Jurkat, Clone E6-1 (cell line): ENCODE measurements at regions not wholly inside any gene's neighbourhood (a gene's known extent, or its start where the extent isn't known, plus 50 kb on each side); places are given as distances from the start of the nearest gene placed in this dataset.
"Not testable (repeated sequence)": the region's sequence is repeated elsewhere in the genome, so short reads cannot be mapped to it uniquely, and the experiment has no call there.

Source experiments
- DNase-seq: peaks from one replicate; pipeline ENCODE4 v3.0.0-alpha.2; 2011; ENCODE audit warnings: low read depth, low spot score
- H3K4me3 ChIP-seq: 2 replicates; pipeline ENCODE4 v1.5.1; 2011; ENCODE audit warnings: mild to moderate bottlenecking, low read length, control low read depth, moderate library complexity

- no peak overlapping the region for H3K4me3 ChIP-seq
- DNase-seq, result no peak
Observed at GRCh38 chr22:33149611-33150010, 91.4 kb upstream of the SYN3 start.

DNA sequence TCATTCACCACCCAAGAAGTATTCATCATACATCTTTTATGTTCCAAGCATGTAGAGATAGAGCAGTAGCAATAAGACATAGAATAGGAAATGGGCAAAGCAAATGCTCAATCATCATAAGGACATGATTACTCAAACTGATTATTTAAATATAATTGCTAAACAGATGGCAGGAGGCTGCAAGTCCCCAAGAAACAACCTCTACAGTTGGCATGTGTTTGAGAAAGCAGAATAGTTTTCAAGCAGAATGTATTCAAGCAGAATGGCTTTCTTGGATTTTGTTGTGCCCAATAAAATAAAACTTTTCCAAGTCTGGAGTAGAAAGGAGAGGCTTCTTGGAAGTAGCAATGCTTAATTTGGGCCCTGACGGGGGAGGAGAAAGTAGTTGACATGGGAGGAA lies 86.5 kb upstream of the SYN3 start:
- no peak for DNase-seq

DNA sequence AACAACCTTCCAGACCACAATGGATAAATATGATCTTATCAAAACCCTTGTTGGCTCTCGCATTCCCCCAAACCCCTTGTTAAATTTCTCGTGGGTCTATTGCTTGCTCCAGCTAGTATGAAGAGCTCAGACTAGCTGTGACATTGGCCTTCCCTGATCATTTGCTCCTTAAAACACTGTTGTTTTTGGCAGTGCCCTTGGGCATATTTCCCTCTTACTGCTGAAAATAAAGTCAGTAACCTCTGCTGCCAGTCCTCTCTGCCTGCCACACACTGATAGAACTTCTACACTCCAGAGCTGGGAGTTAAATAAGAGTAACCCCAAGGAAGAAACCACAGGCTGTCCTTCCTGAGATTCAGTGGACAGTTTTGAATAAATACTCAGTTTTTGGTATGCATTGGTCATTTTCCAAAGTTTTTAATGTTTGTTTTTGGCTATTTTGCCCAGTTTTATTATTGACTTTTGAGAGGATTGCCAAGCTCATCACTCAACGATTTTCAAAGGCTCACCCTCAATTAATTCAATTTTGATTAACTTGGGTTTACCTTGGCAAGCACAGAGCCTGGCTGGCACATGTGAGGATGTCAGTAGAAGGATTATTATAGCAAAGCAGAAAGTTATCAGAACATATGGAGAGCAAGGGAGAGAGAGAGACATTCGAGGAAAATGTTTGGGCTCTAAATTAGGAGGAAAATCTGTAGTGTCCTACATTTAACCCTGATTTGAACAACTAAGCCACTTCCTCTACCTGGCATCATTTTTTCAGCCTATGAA lies 84.3 kb upstream of the SYN3 start:
- no peak overlapping the region for H3K4me3 ChIP-seq
- no peak for DNase-seq

More for the DNA sequence above, 86.5 kb upstream of the SYN3 start:
- H3K4me3 ChIP-seq, result no peak overlapping the region

- no peak for DNase-seq
- H3K4me3 ChIP-seq, result no peak overlapping the region
Observed at GRCh38 chr22:33139937-33140336, 81.8 kb upstream of the SYN3 start.

GRCh38 chr22:33138333-33138732 lies 80.2 kb upstream of the SYN3 start:
- DNase-seq, H3K4me3 ChIP-seq: not testable (repeated sequence)

DNA sequence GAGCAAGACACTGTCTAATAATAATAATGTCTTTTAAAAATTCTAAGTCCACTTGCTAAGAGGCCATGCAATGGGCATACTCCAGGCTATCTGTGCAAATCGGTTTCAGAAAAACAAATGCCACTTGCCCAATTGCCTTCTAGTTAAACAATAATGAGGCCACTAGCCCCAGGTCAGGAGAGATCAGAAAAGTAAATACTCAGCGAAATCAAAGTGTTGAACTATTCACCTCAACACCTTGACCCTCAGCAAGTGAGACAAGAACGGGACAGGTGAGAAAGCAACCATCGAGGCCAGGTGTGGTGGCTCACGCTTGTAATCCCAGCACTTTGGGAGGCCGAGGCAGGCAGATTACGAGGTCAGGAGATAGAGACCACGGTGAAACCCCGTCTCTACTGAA lies 72.3 kb upstream of the SYN3 start:
- DNase-seq, result no peak
- no peak overlapping the region for H3K4me3 ChIP-seq

- DNase-seq, result no peak
- no peak overlapping the region for H3K4me3 ChIP-seq
Observed at GRCh38 chr22:33129621-33130020, 71.4 kb upstream of the SYN3 start.

DNA sequence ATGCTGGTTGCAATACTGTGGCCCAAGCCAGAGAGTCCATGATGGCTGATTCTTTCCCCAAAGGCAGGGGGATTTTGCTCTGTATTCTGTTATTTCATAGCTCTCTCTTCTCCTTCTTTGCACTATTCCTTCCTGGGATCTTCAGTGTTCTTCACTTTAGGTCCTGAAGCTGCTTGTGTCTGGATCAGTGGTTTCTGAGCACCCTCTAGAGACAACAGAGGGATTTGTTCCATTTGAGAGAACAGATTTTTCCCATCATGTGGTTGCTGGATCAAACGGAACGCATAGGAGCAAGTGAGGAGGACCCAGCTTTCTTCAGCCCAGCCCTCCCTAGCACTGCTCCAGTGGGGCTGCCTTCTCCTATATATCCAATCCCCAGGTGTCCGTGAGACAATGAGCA lies 68.7 kb upstream of the SYN3 start:
- DNase-seq, result no peak
- no peak overlapping the region for H3K4me3 ChIP-seq

- H3K4me3 ChIP-seq, result no peak overlapping the region
- DNase-seq, result no peak
Observed at GRCh38 chr22:33124471-33124870, 66.3 kb upstream of the SYN3 start.

DNA sequence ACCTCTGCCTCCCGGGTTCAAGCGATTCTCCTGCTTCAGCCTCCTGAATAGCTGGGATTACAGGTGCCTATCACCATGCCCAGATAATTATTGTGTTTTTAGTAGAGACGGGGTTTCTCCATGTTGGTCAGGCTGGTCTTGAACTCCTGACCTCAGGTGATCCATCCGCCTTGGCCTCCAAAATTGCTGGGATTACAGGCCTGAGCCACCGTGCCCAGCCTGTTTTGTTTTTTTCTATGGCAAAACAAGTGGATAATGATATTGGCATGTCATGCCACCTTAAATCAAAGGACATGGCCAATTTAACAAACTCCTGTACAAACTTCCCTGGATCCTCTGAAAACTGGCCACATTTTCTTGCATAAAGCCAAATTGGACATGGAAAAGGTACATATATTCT lies 64.3 kb upstream of the SYN3 start:
- DNase-seq, H3K4me3 ChIP-seq: not testable (repeated sequence)

DNA sequence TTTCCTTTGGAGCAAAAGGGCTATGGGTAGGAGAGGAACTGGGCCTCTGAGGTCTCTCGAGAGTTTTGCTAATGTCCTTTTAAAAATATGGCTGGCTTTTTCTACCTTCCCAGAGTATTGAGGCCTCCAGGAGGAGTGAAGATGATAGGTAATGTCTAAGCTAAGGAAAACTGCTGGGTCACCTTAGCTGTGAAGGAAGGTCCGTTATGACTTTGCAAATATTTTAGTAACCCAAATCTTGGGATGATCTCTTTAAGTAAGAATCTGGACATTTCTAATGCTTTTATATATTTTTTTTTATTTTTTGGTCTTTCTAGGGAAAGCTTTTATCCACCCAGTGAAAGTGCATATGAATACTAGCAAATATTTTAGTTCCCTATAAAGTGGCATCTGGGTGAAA lies 60.9 kb upstream of the SYN3 start:
- DNase-seq, result no peak
- no peak overlapping the region for H3K4me3 ChIP-seq

DNA sequence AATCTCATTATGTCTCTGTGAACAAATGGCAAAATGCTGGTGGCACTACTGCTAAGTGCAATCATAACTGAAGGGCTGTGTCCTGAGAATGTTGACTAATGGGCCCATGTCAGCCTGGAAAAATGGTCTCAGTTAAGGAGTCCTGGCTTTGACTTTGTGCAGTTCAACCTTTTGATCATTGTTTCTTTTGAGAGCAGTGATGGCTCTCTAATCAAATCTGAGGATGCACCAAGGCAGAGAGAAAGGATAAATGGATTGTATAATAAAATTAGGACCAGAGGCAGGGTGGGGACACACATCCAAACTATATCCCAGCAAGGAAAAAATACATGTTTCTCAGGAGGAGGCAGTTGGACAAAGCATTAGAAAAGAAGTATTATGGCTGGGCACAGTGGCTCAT lies 59.6 kb upstream of the SYN3 start:
- DNase-seq, result no peak
- H3K4me3 ChIP-seq, result no peak overlapping the region

DNA sequence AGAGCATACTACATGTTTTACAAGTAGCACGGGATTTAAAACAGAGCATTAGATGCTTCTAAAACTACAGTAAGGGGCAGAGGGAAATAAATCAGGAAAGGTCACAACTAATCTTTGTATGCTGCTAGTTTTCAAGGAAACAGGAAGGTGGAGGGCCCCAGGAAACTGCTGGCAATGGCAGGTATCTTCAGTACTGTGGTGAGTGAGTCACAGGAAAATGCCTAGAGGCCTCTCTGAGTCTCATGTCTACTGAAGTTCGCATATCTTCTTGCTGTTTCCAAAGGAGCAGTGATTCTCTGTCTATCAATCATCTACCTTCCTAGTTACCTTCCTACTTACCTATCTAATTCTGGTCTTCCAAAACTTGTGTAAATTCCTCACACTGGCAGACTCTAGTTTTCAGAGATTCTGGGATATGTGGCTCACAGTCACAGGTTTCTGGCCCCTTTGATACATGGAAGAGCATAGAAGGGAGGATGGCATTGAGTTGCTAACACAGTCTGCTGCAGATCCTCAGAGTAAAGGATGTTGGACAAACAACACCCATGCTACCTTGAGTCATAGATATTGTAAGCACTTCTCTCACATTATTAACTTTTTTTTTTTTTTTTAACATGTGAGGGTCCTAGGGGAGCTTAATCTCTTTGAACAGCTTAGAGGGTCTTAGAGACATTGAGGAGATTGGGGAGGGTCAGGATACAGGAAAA lies 58.8 kb upstream of the SYN3 start:
- H3K4me3 ChIP-seq, result no peak overlapping the region
- DNase-seq, result no peak

GRCh38 chr22:33114565-33114964 lies 56.4 kb upstream of the SYN3 start:
- DNase-seq, result no peak
- no peak overlapping the region for H3K4me3 ChIP-seq

DNA sequence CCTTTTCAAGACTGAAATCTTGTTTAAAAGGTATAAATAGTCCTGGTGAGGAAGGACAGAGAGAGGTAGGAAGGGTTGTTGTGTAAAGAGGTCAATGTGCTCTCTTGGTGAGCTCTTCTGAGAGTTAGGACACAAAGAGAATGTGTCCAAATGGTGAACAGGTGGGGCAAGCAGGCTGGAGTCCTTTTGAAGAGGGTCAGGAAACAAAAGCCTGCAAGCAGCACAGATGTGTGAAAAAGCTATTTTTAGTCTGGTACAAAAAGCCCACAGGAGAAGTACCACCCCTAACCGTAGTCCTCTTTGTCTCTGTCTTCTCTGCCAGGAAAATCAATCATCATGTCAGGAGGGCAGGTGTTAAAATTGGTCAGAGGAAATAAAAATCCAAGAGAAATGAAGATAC lies 54.4 kb upstream of the SYN3 start:
- peak; percentile 11 for DNase-seq
- H3K4me3 ChIP-seq, result no peak overlapping the region

- H3K4me3 ChIP-seq, result no peak overlapping the region
- DNase-seq, result peak; percentile 11
Observed at GRCh38 chr22:33111491-33111890, 53.3 kb upstream of the SYN3 start.

DNA sequence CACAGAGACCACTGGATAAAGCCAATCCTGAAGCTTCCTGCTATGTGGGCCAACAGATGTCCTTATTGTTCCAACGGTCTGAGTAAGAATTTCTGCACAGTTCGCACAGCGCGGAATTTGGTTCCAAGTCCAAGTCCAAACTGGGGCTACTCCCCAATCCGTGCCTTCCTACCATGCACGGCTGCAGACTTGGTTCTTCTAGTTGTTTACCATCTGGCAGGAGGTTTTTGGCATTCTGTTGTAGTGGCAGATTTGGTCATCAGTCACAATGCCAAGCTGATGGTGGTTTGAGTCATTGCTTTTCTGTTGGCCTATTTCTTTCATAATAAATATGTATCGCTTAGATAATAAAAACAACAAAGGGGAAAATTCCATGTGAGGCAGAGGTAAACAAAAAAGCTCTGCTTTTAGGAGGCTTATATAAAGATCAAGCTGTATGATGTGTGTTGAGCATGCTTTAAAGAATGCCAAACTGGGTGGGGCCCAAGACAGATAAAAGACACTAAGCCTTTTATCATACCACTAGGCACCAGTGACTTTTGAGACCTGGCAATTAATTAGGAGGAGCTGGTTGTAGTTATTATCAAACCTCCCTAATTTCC lies 52.5 kb upstream of the SYN3 start:
- no peak for DNase-seq
- no peak overlapping the region for H3K4me3 ChIP-seq

GRCh38 chr22:33109514-33110430 lies 51.6 kb upstream of the SYN3 start:
- H3K4me3 ChIP-seq, result no peak overlapping the region
- DNase-seq, result no peak

DNA sequence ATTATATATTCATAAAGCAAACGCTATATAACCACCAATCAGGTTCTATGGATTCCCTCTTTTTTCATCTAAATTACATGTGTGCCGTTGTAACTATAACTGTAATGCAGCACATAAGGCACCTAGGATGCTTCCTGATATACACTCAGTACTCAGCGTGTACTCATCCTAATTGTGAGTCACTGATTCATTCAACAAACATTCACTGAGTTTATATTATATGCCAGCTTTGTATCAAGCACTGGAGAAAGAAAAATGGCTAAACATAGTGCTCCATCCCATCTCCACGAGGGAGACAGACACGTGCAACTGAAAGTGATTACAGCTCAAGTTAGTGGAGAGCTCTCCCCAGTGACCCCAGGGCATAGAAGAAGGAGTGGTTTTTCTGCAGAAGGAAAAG lies 49.9 kb upstream of the SYN3 start:
- no peak overlapping the region for H3K4me3 ChIP-seq

More for the DNA sequence above, 49.9 kb upstream of the SYN3 start:
- DNase-seq, result no peak
